Transverse colon (tissue), 3 donors: ENCODE measurements at regions not wholly inside any gene's neighbourhood (a gene's known extent, or its start where the extent isn't known, plus 50 kb on each side); places are given as distances from the start of the nearest gene placed in this dataset.

Source experiments
- POLR2A ChIP-seq: fragments of 450-650 bp; IDR thresholded peaks from one replicate; pipeline ENCODE4 v1.6.1; 2016; ENCODE audit warnings: antibody characterized with exemption, mild to moderate bottlenecking, moderate library complexity
- TF ChIP-seq, protein P1 (sequence below), 5 experiments: fragments of 200-600 bp in 3 of 5; fragments of 450-650 bp in 2 of 5; sonication (generic) in 3 of 5; IDR thresholded peaks; 1 replicate in 2 of 5; 2 replicates in 3 of 5; pipeline ENCODE4 v1.5.1; 2016 to 2017; ENCODE audit warnings: antibody characterized with exemption in 5 of 5, inconsistent platforms in 3 of 5, mild to moderate bottlenecking in 2 of 5, moderate library complexity in 1 of 5

DNA sequence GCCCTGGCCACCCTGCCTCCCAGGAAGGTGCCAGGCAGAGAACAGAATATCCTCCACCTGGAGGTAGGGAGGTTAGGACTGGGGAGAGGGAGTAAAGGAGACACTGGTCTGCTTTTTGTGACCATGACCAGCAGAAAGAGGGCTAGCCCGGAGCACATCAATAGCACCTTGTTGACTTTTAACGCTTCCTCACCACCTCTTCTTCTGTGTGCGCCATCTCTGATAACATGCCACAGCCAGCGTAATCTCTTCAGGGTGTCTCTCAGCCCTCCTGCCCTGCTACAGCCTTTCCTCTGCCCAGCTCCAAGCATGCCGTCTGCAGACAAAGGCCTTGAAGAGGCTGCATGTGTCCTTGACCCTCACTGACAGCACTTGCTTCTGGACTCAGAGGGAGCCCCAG lies 50.9 kb upstream of the GJA5 start:
- TF ChIP-seq, protein P1, sequence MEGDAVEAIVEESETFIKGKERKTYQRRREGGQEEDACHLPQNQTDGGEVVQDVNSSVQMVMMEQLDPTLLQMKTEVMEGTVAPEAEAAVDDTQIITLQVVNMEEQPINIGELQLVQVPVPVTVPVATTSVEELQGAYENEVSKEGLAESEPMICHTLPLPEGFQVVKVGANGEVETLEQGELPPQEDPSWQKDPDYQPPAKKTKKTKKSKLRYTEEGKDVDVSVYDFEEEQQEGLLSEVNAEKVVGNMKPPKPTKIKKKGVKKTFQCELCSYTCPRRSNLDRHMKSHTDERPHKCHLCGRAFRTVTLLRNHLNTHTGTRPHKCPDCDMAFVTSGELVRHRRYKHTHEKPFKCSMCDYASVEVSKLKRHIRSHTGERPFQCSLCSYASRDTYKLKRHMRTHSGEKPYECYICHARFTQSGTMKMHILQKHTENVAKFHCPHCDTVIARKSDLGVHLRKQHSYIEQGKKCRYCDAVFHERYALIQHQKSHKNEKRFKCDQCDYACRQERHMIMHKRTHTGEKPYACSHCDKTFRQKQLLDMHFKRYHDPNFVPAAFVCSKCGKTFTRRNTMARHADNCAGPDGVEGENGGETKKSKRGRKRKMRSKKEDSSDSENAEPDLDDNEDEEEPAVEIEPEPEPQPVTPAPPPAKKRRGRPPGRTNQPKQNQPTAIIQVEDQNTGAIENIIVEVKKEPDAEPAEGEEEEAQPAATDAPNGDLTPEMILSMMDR (IDR thresholded peaks at IDR 0.05), result no peak
- TF ChIP-seq POLR2A, result no peak
